Trophoblast cell (in vitro differentiated cells and primary cell): ENCODE measurements at regions not wholly inside any gene's neighbourhood (a gene's known extent, or its start where the extent isn't known, plus 50 kb on each side); places are given as distances from the start of the nearest gene placed in this dataset.

Experiments used
- DNase-seq, 2 donors: peaks; one replicate each; pipeline ENCODE4 v3.0.0-alpha.2; 2016
- H2AFZ ChIP-seq: 2 replicates; pipeline ENCODE4 v1.6.1; 2013; ENCODE audit warnings: low read length, moderate library complexity, mild to moderate bottlenecking; ENCODE audit not compliant: insufficient read depth, poor library complexity
- H2AK5ac ChIP-seq: 2 replicates; pipeline ENCODE4 v1.6.1; 2013; ENCODE audit warnings: mild to moderate bottlenecking, low read length
- H2BK120ac ChIP-seq: 2 replicates; pipeline ENCODE4 v1.6.1; 2013; ENCODE audit warnings: low read length, mild to moderate bottlenecking, moderate library complexity; ENCODE audit not compliant: insufficient read depth, poor library complexity
- H2BK12ac ChIP-seq: 2 replicates; pipeline ENCODE4 v1.6.1; 2013; ENCODE audit warnings: mild to moderate bottlenecking, low read length, moderate library complexity
- H2BK5ac ChIP-seq: 2 replicates; pipeline ENCODE4 v1.6.1; 2013; ENCODE audit warnings: low read length, low read depth, moderate library complexity, mild to moderate bottlenecking; ENCODE audit not compliant: poor library complexity
- H3K14ac ChIP-seq: 2 replicates; pipeline ENCODE4 v1.6.1; 2013; ENCODE audit warnings: mild to moderate bottlenecking, low read length
- H3K18ac ChIP-seq: 2 replicates; pipeline ENCODE4 v1.6.1; 2013; ENCODE audit warnings: mild to moderate bottlenecking, low read length
- H3K23ac ChIP-seq: 2 replicates; pipeline ENCODE4 v1.6.1; 2013; ENCODE audit warnings: low read length
- H3K27ac ChIP-seq: 2 replicates; pipeline ENCODE4 v1.5.1; 2013; ENCODE audit warnings: low read depth, mild to moderate bottlenecking, inconsistent platforms, low read length, moderate library complexity
- H3K27me3 ChIP-seq: 2 replicates; pipeline ENCODE4 v1.6.1; 2013; ENCODE audit warnings: inconsistent platforms, mild to moderate bottlenecking, low read length, moderate library complexity; ENCODE audit not compliant: insufficient read depth
- H3K36me3 ChIP-seq, 2 experiments: 1 replicate in 1 of 2; 2 replicates in 1 of 2; pipeline ENCODE4 v1.6.1; 2013; ENCODE audit warnings: low read length in 2 of 2, mild to moderate bottlenecking in 2 of 2, moderate library complexity in 1 of 2; ENCODE audit not compliant: insufficient read depth in 2 of 2, control insufficient read depth in 1 of 2
- H3K4ac ChIP-seq: 2 replicates; pipeline ENCODE4 v1.6.1; 2013; ENCODE audit warnings: low read depth, mild to moderate bottlenecking, low read length, moderate library complexity
- H3K4me1 ChIP-seq, 2 experiments: 1 replicate in 1 of 2; 2 replicates in 1 of 2; pipeline ENCODE4 v1.6.1; 2013; ENCODE audit warnings: low read length in 2 of 2, mild to moderate bottlenecking in 2 of 2, moderate library complexity in 1 of 2; ENCODE audit not compliant: insufficient read depth in 2 of 2, control insufficient read depth in 1 of 2
- H3K4me2 ChIP-seq: 2 replicates; pipeline ENCODE4 v1.6.1; 2013; ENCODE audit warnings: inconsistent platforms, mild to moderate bottlenecking, low read length, moderate library complexity
- H3K4me3 ChIP-seq: 2 replicates; pipeline ENCODE4 v1.5.1; 2013; ENCODE audit warnings: mild to moderate bottlenecking, low read depth, low read length, inconsistent platforms
- H3K79me1 ChIP-seq: one replicate; pipeline ENCODE4 v1.6.1; 2013; ENCODE audit warnings: low read length
- H3K79me2 ChIP-seq: 2 replicates; pipeline ENCODE4 v1.6.1; 2013; ENCODE audit warnings: low read length, mild to moderate bottlenecking; ENCODE audit not compliant: control insufficient read depth, insufficient read depth, poor library complexity
- H3K9ac ChIP-seq: 2 replicates; pipeline ENCODE4 v1.6.1; 2013; ENCODE audit warnings: mild to moderate bottlenecking, low read length
- H3K9me3 ChIP-seq: 2 replicates; pipeline ENCODE4 v1.6.1; 2013; ENCODE audit warnings: low read depth, mild to moderate bottlenecking, control low read depth, inconsistent platforms, low read length; ENCODE audit not compliant: insufficient read depth
- H4K12ac ChIP-seq: 2 replicates; pipeline ENCODE4 v1.6.1; 2013; ENCODE audit warnings: low read depth, mild to moderate bottlenecking, low read length, moderate library complexity
- H4K8ac ChIP-seq: 2 replicates; pipeline ENCODE4 v1.6.1; 2013; ENCODE audit warnings: low read depth, mild to moderate bottlenecking, low read length, moderate library complexity
- H4K91ac ChIP-seq: one replicate; pipeline ENCODE4 v1.6.1; 2013; ENCODE audit warnings: low read depth, mild to moderate bottlenecking, low read length, moderate library complexity
- WGBS: extraction: QIAGEN DNeasy Blood & Tissue Kit; methylation state at CpG from one replicate; pipeline ENCODE4 v1.1.7; 2013; ENCODE audit warnings: missing lambda C conversion rate; ENCODE audit not compliant: insufficient read length, insufficient coverage; ENCODE audit errors: extremely low coverage; 5-methylcytosine and 5-hydroxymethylcytosine counted together

DNA sequence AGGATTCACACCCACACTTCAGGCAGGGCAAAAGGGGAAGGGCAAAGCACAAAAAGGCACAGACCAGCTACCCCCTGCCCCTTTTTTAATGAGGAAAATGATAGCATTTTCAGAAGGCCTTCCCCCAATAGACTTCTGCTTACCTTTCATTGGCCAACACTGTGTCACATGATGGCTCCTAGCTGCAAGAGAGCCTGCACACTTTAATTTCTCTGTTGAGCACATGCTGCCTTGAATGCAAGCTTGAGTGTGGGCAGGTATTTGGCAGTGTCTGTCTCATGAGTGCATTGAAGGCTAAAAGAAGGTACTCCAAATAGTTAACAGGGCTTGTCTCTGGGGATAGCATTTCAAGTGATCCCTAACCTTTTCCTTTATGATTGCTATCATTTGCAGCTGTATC is 175.4 kb upstream of the NFE2L3 start:
- H2BK5ac ChIP-seq = no peak overlapping the region
- H3K9ac ChIP-seq = no peak overlapping the region
- no peaks in the 10 kb centered on the region for H3K36me3 ChIP-seq
- no peak overlapping the region for H4K91ac ChIP-seq
- H3K9me3 ChIP-seq = peaks cover 2% of the 10 kb centered on the region
- no peak overlapping the region for H3K27ac ChIP-seq
- H4K8ac ChIP-seq = no peak overlapping the region
- H2BK12ac ChIP-seq = no peak overlapping the region
- no peak overlapping the region for H3K4ac ChIP-seq
- no peaks in the 10 kb centered on the region for H3K4me1 ChIP-seq
- H3K14ac ChIP-seq = no peak overlapping the region
- no peak overlapping the region for H3K18ac ChIP-seq
- no peak overlapping the region for H3K4me3 ChIP-seq
- no peaks in the 10 kb centered on the region for H3K79me2 ChIP-seq
- H2AK5ac ChIP-seq = no peak overlapping the region
- no peaks in the 10 kb centered on the region for H3K27me3 ChIP-seq
- no peak overlapping the region for H3K23ac ChIP-seq
- H2AFZ ChIP-seq = no peak overlapping the region
- no peaks in the 10 kb centered on the region for H3K79me1 ChIP-seq
- no peak overlapping the region for H3K4me2 ChIP-seq
- no peak overlapping the region for H2BK120ac ChIP-seq
- no peak for DNase-seq
- H4K12ac ChIP-seq = no peak overlapping the region

DNA sequence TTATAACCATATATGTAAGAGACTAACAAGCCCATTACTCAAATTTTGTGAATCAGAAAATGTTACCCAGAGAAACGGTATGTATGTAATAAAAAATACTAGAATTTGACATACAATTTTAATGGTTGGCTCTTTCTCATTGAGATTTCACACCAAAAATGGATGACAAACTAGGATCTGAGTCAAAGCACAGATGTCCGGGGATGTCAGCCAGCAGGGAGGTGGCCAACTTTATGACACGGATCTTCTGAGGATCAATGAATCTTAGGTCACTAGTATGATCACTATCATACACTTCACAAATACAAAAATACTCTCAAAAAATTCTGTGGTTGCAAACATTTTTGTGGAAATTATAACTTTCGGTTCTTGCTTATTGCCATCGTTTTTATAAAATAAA is 173.5 kb upstream of the NFE2L3 start:
- Histone ChIP-seq H3K79me1 (no peaks in the 10 kb centered on the region), H3K4me2 (no peak overlapping the region), H3K27me3 (no peaks in the 10 kb centered on the region), H3K4ac (no peak overlapping the region), H3K4me1 (no peaks in the 10 kb centered on the region), H3K18ac (no peak overlapping the region), H2AFZ (no peak overlapping the region), H2AK5ac (no peak overlapping the region), H4K91ac (no peak overlapping the region), H3K36me3 (no peaks in the 10 kb centered on the region), H3K79me2 (no peaks in the 10 kb centered on the region), H3K14ac (no peak overlapping the region), H2BK5ac (no peak overlapping the region), H2BK120ac (no peak overlapping the region), H3K23ac (no peak overlapping the region), H4K8ac (no peak overlapping the region), H3K27ac (no peak overlapping the region), H2BK12ac (no peak overlapping the region), H4K12ac (no peak overlapping the region), H3K4me3 (no peak overlapping the region), H3K9me3 (peaks cover 2% of the 10 kb centered on the region), H3K9ac (no peak overlapping the region)
- DNase-seq = no peak
- whole genome bisulfite sequencing = no CpG with 5 or more reads among the region's 5 CpGs

DNA sequence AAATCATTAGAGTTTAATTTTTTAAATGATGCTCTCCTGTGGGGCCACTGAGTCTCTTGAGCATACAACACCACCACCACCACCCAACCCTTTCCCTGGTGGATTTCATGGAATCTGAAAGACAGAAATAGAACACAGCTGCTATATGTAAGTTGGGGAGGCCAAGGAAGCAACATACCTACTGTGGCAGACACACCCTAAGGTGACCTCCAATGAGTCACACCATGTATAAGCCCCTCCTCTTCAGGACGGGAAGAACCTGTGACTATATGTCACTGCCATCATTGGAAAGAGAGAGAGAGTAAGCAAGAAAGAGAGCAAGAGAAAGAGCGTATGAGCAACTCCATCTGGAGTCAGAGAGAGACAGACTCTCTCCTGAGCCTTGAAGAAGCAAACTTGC is 172.4 kb upstream of the NFE2L3 start:
- no peaks in the 10 kb centered on the region for H3K36me3 ChIP-seq
- no peak overlapping the region for H2BK5ac ChIP-seq
- no peaks in the 10 kb centered on the region for H3K79me1 ChIP-seq
- no peak overlapping the region for H2BK120ac ChIP-seq
- no peak overlapping the region for H3K27ac ChIP-seq
- H4K12ac ChIP-seq = no peak overlapping the region
- H2AK5ac ChIP-seq = no peak overlapping the region
- H3K27me3 ChIP-seq = no peaks in the 10 kb centered on the region
- H3K4me2 ChIP-seq = no peak overlapping the region
- no peaks in the 10 kb centered on the region for H3K79me2 ChIP-seq
- H2AFZ ChIP-seq = no peak overlapping the region
- no peak overlapping the region for H3K14ac ChIP-seq
- H3K23ac ChIP-seq = no peak overlapping the region
- DNase-seq = no peak
- H3K9me3 ChIP-seq = peaks cover 2% of the 10 kb centered on the region
- no peak overlapping the region for H3K4ac ChIP-seq
- no peak overlapping the region for H4K91ac ChIP-seq
- H3K4me1 ChIP-seq = no peaks in the 10 kb centered on the region
- WGBS = no CpG with 5 or more reads among the region's 2 CpGs
- no peak overlapping the region for H3K18ac ChIP-seq
- no peak overlapping the region for H4K8ac ChIP-seq
- no peak overlapping the region for H2BK12ac ChIP-seq
- H3K9ac ChIP-seq = no peak overlapping the region
- H3K4me3 ChIP-seq = no peak overlapping the region

DNA sequence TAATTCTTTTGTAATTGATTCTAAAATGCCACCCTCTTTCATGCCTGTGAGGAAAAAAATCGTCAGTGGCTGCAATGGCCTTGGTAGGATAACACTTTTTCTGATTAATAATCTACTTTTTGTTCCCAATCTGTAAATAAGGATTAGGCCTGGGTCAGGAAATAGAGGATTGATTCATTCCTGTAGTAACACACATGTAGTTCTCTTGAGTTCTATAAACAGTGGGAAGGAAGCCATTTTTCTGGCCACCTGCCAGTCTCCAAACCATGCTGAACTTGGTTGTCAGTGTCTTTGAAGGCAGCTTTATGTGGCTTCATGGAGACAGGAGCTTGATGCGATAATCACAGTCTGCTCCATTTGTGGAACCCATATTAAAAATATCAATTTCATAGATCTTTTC is 169.3 kb upstream of the NFE2L3 start:
- no peaks in the 10 kb centered on the region for H3K79me1 ChIP-seq
- H3K4me3 ChIP-seq = no peak overlapping the region
- H4K12ac ChIP-seq = no peak overlapping the region
- WGBS = no CpG with 5 or more reads among the region's 2 CpGs
- H3K9me3 ChIP-seq = peaks cover 2% of the 10 kb centered on the region
- no peaks in the 10 kb centered on the region for H3K27me3 ChIP-seq
- no peak overlapping the region for H3K27ac ChIP-seq
- DNase-seq = no peak
- no peak overlapping the region for H2BK12ac ChIP-seq
- no peak overlapping the region for H2AK5ac ChIP-seq
- no peak overlapping the region for H3K18ac ChIP-seq
- no peak overlapping the region for H2AFZ ChIP-seq
- H3K4me1 ChIP-seq = peaks cover 0 to 2% of the 10 kb centered on the region in 2 experiments
- no peak overlapping the region for H3K23ac ChIP-seq
- no peaks in the 10 kb centered on the region for H3K36me3 ChIP-seq
- H2BK120ac ChIP-seq = no peak overlapping the region
- H3K9ac ChIP-seq = no peak overlapping the region
- H4K91ac ChIP-seq = no peak overlapping the region
- H3K79me2 ChIP-seq = no peaks in the 10 kb centered on the region
- H4K8ac ChIP-seq = no peak overlapping the region
- H2BK5ac ChIP-seq = no peak overlapping the region
- no peak overlapping the region for H3K4me2 ChIP-seq
- H3K14ac ChIP-seq = no peak overlapping the region
- H3K4ac ChIP-seq = no peak overlapping the region
